T47D (cell line): ENCODE measurements at regions not wholly inside any gene's neighbourhood (a gene's known extent, or its start where the extent isn't known, plus 50 kb on each side); places are given as distances from the start of the nearest gene placed in this dataset.
"Not testable (repeated sequence)": the region's sequence is repeated elsewhere in the genome, so short reads cannot be mapped to it uniquely, and the experiment has no call there.

ENCODE experiments used
- DNase-seq, 2 experiments: peaks; one replicate each; pipeline versions ENCODE4 v3.0.0 to v3.0.0-alpha.2; 2011 to 2012; ENCODE audit warnings: low read depth in 1 of 2, low spot score in 1 of 2
- JUND ChIP-seq: IDR thresholded peaks from 2 replicates; pipeline ENCODE4 v1.6.1; 2012; ENCODE audit warnings: low read depth
- in situ Hi-C: cut with HindIII; loops from 2 replicates; pipeline ENCODE4 v1.10.0; 2016; ENCODE audit warnings: low sequenced_read_pairs, low pct_unique_long_range_greater_than_20kb

DNA sequence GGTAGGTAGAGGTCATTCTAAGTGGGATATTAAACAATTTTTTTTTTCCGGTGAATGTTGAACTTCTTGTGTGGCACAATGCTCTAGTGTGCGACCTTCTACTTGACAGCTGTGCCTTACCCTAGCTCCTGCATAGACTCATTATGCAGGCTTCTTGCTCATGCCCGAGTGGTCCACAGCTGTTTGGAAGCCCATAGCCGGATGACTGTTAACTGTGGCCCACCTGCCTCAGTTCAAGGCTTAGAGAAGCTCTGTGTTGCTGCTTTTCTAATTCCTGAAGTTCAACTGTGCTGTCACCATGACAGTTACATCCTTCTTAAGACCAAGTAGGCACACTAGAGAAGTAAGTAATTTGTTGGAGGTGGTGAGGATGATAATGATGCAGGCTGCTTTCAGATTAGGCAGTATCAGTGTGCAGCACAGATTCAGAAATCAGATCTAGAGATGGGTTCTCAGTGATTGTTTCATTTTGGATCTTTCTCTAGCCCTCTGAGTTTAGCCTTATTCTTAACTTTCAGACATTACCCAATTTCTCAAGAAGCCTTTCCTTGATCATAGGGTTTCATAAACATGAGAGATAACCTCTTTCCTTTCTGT is 278.4 kb downstream of the PHF14 start:
- no peak for TF ChIP-seq JUND
- no peak for DNase-seq
- in situ Hi-C loops = no loop called here

DNA sequence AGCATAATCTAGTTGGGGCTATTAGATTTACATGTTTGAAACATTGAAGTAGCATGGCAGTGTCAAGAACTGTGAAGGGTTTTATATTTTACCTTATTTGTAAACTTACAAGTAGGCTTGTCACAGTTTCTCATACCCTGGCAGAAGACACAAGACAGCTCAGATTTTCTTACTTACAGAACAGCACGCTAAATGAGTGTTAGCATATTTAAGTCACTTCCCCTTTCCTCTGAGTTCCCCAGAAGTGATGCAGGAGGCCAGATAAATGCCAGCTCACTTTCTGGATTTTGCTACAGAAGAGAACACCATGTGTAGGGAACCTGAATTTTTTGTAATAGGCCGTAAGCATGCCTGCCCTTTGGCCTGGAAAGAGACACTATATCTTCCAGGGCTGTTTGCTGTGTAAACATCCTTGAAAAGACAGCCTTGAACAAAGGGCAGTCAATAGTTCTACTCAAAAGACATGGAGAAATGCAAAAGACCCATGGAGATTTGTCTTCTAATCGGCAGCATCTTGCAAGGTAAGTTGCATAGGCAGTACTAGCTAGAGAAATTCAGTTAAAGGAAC is 279.1 kb downstream of the PHF14 start:
- TF ChIP-seq JUND = no peak
- in situ Hi-C loops = no loop called here
- no peak for DNase-seq

DNA sequence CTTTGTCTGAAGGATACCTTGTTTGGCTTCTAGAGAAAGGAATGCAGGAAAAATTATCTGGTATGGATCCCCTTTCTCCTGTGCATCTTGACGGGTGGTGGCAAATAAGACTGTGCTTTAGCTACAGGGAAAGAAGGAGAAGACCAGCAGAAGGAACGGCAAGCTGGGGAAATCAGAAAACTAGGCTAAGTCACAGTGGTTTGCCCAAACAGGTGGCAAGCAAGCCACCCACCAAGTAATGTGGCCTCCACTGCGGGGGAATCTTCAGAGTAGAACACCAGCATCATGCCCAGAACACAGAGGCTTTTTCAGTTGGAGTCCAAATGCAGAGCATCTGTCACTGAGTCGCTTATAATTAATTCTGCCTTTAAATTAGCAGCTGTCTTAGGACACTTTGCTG is 282.8 kb downstream of the PHF14 start:
- in situ Hi-C loops = no loop called here
- TF ChIP-seq JUND = no peak

DNA sequence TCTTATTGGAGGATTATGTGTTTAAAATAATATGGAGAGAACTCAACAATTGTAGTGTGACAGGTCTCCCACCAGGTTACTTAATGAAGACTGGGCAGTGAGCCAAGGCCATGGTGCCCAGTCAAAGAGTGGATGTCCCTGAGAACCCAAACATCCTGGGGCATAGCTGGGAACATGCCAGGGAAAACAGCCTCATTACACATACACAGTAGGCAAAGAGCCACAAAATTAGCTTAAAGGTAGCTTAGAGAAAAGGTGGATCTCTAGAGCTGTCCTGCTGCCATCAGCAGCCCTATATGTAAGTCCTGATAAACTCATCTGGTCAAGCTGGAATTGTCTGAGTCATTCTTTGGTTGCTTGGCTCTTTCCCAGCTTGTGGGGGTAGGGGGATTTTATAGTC is 287.8 kb downstream of the PHF14 start:
- in situ Hi-C loops = no loop called here
- no peak for TF ChIP-seq JUND
- DNase-seq = peak; percentile 24 to 99

More for the DNA sequence above, 282.8 kb downstream of the PHF14 start:
- no peak for DNase-seq

DNA sequence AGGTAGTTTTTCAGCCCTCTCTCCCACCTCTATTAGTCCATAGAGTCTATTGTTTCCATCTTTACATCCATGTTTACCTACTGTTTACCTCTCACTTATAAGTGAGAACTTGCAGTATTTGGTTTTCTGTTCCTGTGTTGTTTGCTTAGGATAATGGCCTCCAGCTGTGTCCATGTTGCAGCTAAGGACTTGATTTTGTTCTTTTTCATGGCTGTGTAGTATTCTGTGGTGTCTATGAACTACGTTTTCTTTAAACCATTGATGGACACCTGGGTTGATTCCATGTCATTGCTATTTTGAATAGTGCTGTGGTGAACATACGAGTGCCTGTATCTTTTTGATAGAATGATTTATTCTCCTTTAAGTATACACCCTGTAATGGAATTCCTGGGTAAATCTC is 292.4 kb downstream of the PHF14 start:
- DNase-seq = no peak
- in situ Hi-C loops = no loop called here
- TF ChIP-seq JUND = no peak

DNA sequence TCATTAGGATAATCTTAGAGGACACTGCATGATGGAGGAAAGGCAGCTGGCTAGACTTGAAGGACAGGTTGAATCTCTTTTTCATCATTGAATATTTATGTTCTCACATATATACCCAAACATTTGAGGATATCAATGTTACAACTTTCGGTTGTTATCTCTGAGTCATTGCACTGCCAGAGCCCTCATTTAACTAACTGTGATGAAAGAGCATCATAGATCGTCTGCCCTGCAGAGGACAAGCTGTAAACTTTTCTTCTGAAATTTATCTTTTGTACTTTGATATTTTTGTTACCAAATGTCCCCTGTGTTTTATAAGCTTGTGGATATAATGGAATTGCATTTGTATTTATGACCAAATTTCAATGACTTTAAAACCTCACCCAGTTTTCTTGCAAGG is 298.7 kb downstream of the PHF14 start:
- in situ Hi-C loops = no loop called here
- no peak for TF ChIP-seq JUND
- DNase-seq = no peak

DNA sequence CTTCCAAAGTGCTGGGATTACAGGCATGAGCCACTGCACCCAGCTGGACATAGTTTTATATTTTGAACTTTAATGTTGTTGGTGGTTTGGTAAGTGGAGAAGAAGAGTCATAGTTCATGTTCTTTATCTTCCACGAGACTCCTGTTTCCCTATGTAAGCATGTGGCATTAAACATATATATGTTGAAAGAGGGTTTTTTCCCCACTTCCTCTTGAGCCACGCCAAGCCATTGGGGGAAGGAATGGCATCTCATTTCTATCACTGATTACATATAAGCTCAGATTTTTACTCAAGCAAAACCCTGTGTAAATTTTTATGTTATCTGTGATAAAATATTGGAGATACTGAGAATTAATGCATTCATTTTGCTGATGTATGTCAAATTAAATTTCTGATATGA is 300.4 kb downstream of the PHF14 start:
- no peak for TF ChIP-seq JUND
- in situ Hi-C loops = no loop called here
- no peak for DNase-seq

DNA sequence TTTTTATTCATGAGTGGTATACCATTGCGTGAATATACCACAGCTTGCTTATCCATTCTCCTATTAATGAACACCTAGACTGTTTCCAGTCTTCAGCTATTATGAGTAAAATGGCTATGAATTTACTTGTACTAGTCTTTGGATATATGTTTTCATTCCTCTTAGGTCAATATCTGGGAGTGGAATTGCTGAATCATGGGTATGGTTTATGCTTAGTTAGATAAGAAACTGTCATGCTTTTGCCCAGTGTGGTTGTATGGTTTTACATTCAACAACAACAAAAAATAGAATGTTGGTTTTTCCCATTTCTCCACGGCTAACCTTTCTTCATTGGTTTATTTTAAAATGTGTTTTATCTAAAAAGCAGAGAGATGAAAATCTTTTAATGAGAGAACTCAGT is 308.3 kb downstream of the PHF14 start:
- no peak for TF ChIP-seq JUND
- no peak for DNase-seq
- in situ Hi-C loops = no loop called here

DNA sequence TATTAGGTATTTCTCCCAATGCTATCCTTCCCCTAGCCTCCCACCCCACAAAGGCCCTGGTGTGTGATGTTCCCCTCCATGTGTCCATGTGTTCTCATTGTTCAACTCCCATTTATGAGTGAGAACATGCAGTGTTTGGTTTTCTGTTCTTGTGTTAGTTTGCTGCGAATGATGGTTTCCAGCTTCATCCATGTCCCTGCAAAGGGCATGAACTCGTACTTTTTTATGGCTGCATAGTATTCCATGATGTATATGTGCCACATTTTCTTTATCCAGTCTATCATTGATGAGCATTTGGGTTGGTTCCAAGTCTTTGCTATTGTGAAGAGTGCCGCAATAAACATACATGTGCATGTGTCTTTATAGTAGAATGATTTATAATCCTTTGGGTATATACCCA is 309.9 kb downstream of the PHF14 start:
- DNase-seq, in situ Hi-C loops: not testable (repeated sequence)

DNA sequence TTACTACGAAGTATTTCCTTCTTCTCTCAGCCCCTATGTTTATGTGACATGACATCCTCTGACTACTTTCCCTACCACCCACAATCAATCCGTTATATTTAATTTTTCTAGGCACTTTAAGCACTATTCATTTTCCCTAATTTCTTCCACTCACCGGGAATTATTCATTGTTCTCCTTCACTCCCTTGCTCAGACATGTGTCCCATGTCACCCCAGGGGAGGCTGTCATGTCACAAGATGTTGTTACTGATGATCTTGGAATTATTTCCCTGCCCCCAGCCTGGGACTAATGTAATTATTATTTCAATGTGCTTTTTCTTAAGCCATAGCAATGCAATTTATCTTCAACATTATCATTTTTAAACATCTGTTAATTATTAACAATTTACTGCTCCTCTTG is 317.2 kb downstream of the PHF14 start:
- TF ChIP-seq JUND = no peak
- in situ Hi-C loops = no loop called here
- no peak for DNase-seq

DNA sequence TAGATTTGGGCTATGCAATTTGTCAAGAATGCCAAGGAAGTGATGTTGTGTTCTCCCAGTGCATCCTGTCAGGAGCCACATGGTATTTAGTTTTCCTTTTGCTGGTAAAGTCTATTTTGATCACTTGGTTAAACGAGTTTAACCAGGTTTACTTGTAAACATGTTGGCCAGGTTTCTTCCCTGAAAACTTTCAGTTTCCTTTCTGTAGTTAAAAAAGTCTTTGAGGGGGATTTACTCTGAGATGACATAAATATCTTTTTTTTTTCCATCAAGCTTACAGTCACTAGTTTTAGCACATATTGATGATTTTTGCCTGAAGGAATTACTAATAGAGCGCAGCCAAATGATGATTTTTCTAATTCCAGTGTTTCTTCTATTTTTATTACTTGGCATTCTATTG is 320.5 kb downstream of the PHF14 start:
- peak in 1 of 2 experiments; percentile 77 for DNase-seq
- in situ Hi-C loops = no loop called here
- no peak for TF ChIP-seq JUND

DNA sequence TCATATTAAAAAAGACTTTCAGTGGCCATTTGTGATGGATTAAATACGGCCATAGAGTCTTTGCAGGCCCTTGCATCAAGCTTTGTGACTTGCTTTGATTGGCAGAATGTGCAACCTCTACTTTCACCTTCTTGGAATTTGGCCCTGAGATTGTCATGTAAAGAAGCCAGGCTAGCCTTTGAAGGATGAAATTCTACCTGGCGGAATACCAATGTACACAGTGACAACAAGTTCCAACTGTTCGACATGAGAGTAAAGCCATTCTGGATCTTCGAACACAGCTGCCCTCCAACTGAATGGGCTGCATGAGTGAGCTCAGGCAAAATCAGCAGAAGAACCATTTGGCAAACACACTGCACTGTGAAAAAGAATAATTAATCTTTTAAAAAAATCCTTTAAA is 321.3 kb downstream of the PHF14 start:
- no peak for TF ChIP-seq JUND
- in situ Hi-C loops = no loop called here
- DNase-seq = peak in 1 of 2 experiments; percentile 41

DNA sequence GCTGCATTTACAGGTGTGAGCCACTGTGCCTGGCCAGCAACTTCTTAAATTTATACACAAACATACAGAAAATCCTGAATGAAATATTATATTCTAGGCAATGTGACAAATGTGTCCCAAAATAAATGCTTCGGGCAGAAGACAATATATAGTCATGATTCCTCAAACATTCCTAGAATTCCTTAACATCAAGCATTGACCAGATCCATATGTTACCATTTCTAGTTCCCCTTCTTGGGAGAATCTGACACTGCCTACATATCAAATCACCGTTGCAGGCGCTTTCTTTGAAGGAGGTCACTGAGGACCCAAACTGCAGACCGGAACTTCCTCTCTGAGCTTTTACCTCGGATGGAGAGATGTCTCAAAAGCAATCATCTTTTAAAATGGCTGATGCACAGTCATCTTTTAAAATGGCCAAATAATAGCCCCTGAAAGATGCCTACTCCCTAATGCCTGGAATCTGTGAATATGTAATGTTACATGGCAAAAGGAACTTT is 323.5 kb downstream of the PHF14 start:
- no peak for TF ChIP-seq JUND
- in situ Hi-C loops = no loop called here

DNA sequence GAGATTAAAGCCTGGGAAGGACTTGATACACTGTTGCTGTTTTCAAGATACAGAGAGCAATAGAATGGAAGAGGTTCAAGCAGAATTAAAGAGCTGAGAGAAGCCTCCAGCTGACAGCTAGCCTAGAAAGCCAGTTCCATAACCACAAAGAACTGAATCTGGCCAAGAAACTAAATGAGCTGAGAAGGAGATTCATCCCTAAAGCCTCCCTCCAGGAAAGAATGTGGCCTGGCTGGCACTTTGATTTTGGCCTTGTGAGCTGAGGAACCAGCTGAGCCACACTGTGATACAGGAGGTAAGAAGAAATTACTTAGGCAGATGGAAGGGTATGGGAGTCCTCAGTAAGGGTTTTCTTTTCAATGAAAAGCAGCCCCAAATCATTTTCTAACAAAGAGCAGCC is 324.1 kb downstream of the PHF14 start:
- TF ChIP-seq JUND = no peak
- DNase-seq = peak in 1 of 2 experiments; percentile 59
- in situ Hi-C loops = no loop called here

More for the DNA sequence above, 323.5 kb downstream of the PHF14 start:
- DNase-seq = peak in 1 of 2 experiments; percentile 9
